NCI-H1417 treated with DMSO at 0.1 percent for 48 hours (cell line): ENCODE measurements at regions not wholly inside any gene's neighbourhood (a gene's known extent, or its start where the extent isn't known, plus 50 kb on each side); places are given as distances from the start of the nearest gene placed in this dataset.

Experiments used
- DNase-seq: peaks from one replicate; lab custom pipeline; 2025; lab: John Stamatoyannopoulos, UW

GRCh38 chr6:92634561-92634960, 784.8 kb downstream of the EPHA7 start:
- DNase-seq, result no peak

- no peak for DNase-seq
Observed at GRCh38 chr6:92623431-92623830, 795.9 kb downstream of the EPHA7 start.

GRCh38 chr6:92617721-92618120, 801.6 kb downstream of the EPHA7 start:
- DNase-seq, result no peak

- DNase-seq, result no peak
Observed at GRCh38 chr6:92608751-92609150, 810.6 kb downstream of the EPHA7 start.

GRCh38 chr6:92593201-92593600, 826.2 kb downstream of the EPHA7 start:
- DNase-seq, result no peak

GRCh38 chr6:92589996-92590395, 829.4 kb downstream of the EPHA7 start:
- no peak for DNase-seq

GRCh38 chr6:92588148-92588547, 831.2 kb downstream of the EPHA7 start:
- no peak for DNase-seq

- DNase-seq, result no peak
Observed at GRCh38 chr6:92587525-92587924, 831.8 kb downstream of the EPHA7 start.

GRCh38 chr6:92586236-92586977, 833.0 kb downstream of the EPHA7 start:
- no peak for DNase-seq

- no peak for DNase-seq
Observed at GRCh38 chr6:92582211-92582610, 837.1 kb downstream of the EPHA7 start.

GRCh38 chr6:92577077-92577719, 842.2 kb downstream of the EPHA7 start:
- no peak for DNase-seq

- no peak for DNase-seq
Observed at GRCh38 chr6:92568541-92568940, 850.8 kb downstream of the EPHA7 start.

- DNase-seq, result no peak
Observed at GRCh38 chr6:92566632-92567031, 852.7 kb downstream of the EPHA7 start.

- no peak for DNase-seq
Observed at GRCh38 chr6:92564376-92564775, 855.0 kb downstream of the EPHA7 start.

- no peak for DNase-seq
Observed at GRCh38 chr6:92559611-92560010, 859.7 kb downstream of the EPHA7 start.

GRCh38 chr6:92559003-92559402, 860.4 kb downstream of the EPHA7 start:
- DNase-seq, result no peak

GRCh38 chr6:92550501-92550900, 868.9 kb downstream of the EPHA7 start:
- DNase-seq, result no peak

GRCh38 chr6:92545861-92546260, 873.5 kb downstream of the EPHA7 start:
- no peak for DNase-seq

GRCh38 chr6:92541448-92542060, 877.8 kb downstream of the EPHA7 start:
- no peak for DNase-seq

- no peak for DNase-seq
Observed at GRCh38 chr6:92538926-92539325, 880.4 kb downstream of the EPHA7 start.

- DNase-seq, result no peak
Observed at GRCh38 chr6:92538275-92538674, 881.1 kb downstream of the EPHA7 start.

GRCh38 chr6:92534109-92534508, 885.2 kb downstream of the EPHA7 start:
- no peak for DNase-seq

- DNase-seq, result no peak
Observed at GRCh38 chr6:92522589-92522988, 896.8 kb downstream of the EPHA7 start.
